A549 (cell line): ENCODE measurements at regions not wholly inside any gene's neighbourhood (a gene's known extent, or its start where the extent isn't known, plus 50 kb on each side); places are given as distances from the start of the nearest gene placed in this dataset.

ENCODE experiments used
- HMGXB4 ChIP-seq: fragments of 250-450 bp; sonication (Bioruptor Pico); IDR thresholded peaks from 2 replicates; pipeline ENCODE4 v1.5.0; 2021; ENCODE audit warnings: mild to moderate bottlenecking, moderate library complexity, borderline replicate concordance
- POLR2AphosphoS2 ChIP-seq: conservative IDR thresholded peaks from 2 replicates; pipeline ENCODE4 v1.6.1; 2012; ENCODE audit warnings: low read length, improper control_type of control experiment, inconsistent platforms
- REST ChIP-seq: fragments of 200-600 bp; sonication (generic); IDR thresholded peaks from 2 replicates; pipeline ENCODE4 v1.6.1; 2016; ENCODE audit warnings: antibody characterized with exemption, mild to moderate bottlenecking, moderate library complexity

DNA sequence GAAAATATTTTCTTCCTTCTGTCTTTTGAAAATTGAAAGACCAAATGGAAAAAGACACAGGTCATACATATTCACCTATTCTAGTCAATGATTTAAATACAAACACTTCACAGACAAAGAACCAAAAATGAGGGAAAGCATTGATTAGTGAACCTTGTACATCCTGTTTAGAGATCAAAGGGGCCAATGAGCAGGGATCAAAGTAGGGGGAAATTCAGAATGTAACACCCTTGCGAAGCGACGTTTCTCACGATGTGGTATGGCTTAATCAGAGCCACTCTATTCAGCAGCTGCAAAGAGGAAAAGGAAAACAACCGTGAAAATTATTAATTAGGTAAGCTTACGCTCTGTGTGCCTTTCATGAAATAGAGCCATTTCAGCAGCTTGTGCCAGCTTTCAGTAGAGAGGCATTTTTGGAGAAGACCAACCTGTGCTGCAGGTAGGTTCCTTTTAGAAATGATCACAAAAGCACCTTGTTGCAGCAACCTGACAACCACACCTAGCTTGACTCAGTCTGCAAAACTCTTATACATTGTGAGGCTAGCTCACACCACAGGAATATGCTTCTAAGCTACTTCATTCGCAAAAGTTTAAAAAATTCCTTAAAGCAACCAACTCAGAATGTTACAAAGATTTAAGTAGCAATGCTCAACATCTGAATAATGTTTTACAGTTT, 78.0 kb downstream of the DKK1 start:
- TF ChIP-seq HMGXB4: no peak
- TF ChIP-seq REST: no peak
- TF ChIP-seq POLR2AphosphoS2: no peak
